WI38 (cell line): ENCODE measurements at regions not wholly inside any gene's neighbourhood (a gene's known extent, or its start where the extent isn't known, plus 50 kb on each side); places are given as distances from the start of the nearest gene placed in this dataset.
"Not testable (repeated sequence)": the region's sequence is repeated elsewhere in the genome, so short reads cannot be mapped to it uniquely, and the experiment has no call there.

Experiments
- H3K4me3 ChIP-seq: 2 replicates; pipeline ENCODE4 v1.5.1; 2011; ENCODE audit warnings: low read depth, mild to moderate bottlenecking, control low read depth, low read length
- CTCF ChIP-seq: IDR thresholded peaks from 2 replicates; pipeline ENCODE4 v1.5.1; 2012; ENCODE audit warnings: low read depth, mild to moderate bottlenecking, control low read depth, low read length

- no peak for TF ChIP-seq CTCF
- no peak overlapping the region for H3K4me3 ChIP-seq
Measured at GRCh38 chr12:128019996-128020544, 246.9 kb upstream of the TMEM132C start.

- no peak for TF ChIP-seq CTCF
- no peak overlapping the region for H3K4me3 ChIP-seq
Measured at GRCh38 chr12:128021561-128021960, 245.4 kb upstream of the TMEM132C start.

GRCh38 chr12:128025589-128026245 lies 241.3 kb upstream of the TMEM132C start:
- no peak overlapping the region for H3K4me3 ChIP-seq
- no peak for TF ChIP-seq CTCF

GRCh38 chr12:128026696-128027574 lies 240.0 kb upstream of the TMEM132C start:
- TF ChIP-seq CTCF, result no peak
- H3K4me3 ChIP-seq, result no peak overlapping the region

- H3K4me3 ChIP-seq, result no peak overlapping the region
Measured at GRCh38 chr12:128033473-128033872, 233.5 kb upstream of the TMEM132C start.

GRCh38 chr12:128040971-128041370 lies 226.0 kb upstream of the TMEM132C start:
- TF ChIP-seq CTCF, result no peak
- no peak overlapping the region for H3K4me3 ChIP-seq

More at GRCh38 chr12:128033473-128033872, 233.5 kb upstream of the TMEM132C start:
- no peak for TF ChIP-seq CTCF

GRCh38 chr12:128042283-128042682 lies 224.7 kb upstream of the TMEM132C start:
- H3K4me3 ChIP-seq, result not testable (repeated sequence)
